ENCODE measurements at regions not wholly inside any gene's neighbourhood (a gene's known extent, or its start where the extent isn't known, plus 50 kb on each side); places are given as distances from the start of the nearest gene placed in this dataset.

- no peak for TF ChIP-seq CTCF (conservative IDR thresholded peaks at IDR 0.05; ENCODE audit: low read length)
- no peak for TF ChIP-seq EZH2phosphoT487 (IDR thresholded peaks at IDR 0.05; ENCODE audit: borderline replicate concordance, low read depth, low read length)
Measured at GRCh38 chr3:193014902-193015301, 97.2 kb upstream of the MB21D2 start.

All from OCI-LY7 (cell line).